ENCODE measurements at regions not wholly inside any gene's neighbourhood (a gene's known extent, or its start where the extent isn't known, plus 50 kb on each side); places are given as distances from the start of the nearest gene placed in this dataset.
"Not testable (repeated sequence)": the region's sequence is repeated elsewhere in the genome, so short reads cannot be mapped to it uniquely, and the experiment has no call there.

DNA sequence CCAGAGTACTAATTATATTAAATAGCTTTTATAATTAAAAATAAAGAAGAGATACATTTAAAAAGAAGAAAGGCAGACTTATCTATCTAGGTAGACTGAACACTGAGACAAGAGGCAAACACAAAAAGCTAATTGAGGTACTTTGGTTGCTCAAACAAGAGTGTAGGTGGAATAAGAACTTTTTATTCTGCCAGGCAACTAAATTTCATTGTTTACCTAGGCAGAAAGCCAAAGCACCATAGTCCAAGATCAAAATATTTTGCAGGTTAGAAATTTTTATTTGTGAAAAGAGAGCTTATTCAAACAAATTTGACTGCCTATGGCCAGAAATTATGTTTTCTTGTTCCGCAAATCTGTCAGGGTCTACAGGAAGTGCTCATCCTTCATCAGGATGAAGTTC is 499.6 kb upstream of the GBE1 start:
- DNase-seq = no peak

DNA sequence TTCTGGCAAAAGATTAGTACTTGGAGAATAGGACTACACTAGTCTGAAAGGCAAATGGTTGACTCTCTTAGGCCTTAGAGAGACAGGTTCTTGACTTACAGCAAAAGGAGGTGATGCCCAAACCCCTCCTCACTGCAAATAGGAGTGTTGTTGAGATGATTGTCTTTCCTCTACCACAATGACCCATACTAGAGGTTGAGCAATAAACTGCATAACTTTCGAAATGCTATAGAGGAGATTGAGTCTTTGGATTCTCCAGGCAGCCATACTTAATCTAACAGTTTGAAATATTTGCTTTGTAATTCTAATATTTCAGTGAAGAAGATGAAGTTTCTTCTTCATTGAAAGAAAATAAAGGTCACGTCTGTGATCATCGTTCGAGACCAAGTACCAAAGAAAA is 498.5 kb upstream of the GBE1 start:
- DNase-seq = no peak

- DNase-seq = no peak
Observed at GRCh38 chr3:82240322-82240721, 478.9 kb upstream of the GBE1 start.

DNA sequence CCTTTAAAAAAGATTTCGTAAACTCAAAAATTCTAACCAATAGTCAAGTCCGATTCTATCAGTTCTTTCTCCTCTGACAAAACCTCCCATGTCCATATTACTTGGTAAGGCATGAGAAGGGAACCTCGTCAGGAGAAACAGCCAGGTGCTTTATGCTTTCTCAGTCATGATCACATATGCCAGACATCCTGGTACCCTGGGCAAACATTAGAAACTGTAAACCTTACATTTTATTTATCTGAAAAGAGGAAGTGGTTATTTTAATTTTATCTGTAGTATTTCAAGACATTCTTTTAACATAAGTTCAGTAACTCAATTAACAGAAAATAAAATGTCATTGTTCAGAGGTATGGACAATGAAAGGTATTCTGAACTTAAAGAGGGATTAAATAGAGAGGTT is 474.8 kb upstream of the GBE1 start:
- no peak for DNase-seq

DNA sequence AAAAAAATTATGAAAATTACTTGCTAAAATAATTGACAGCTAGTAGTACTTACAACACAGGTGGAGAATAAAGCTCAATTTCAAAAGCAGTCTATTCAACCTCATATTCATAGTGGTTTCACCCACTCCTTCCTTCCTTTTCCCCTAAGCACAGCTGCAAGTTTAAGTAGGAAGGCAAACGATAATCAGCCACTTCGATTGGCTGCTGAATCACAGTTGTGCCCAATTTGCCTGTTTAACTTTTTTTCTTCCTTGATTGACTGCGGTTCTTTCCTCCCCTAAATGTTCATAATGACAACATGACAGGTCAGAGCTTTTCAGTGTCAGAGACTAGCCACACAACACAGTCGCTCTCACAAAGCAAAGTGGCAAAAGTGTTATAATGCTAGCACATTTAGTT is 468.0 kb upstream of the GBE1 start:
- DNase-seq = no peak

DNA sequence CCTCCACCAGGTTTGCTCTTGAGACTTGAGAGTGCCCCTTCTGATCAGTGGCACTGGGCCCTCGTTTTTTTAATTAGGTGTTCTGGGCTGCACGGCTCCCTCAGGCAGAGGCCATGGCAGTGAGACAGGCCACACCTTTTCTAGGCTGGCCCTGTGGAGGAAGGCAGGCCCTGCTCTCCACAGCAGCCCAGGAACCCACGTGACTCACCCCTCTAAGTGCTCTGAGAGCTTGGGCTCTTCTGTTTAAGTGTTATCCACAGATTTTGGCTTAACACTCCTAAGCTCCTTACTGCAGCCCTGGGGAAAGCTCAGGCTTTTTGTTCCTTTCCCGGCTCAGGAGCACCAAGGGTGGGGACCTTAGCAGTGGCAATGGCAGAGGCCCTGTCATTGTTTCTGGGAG is 463.2 kb upstream of the GBE1 start:
- DNase-seq = no peak

DNA sequence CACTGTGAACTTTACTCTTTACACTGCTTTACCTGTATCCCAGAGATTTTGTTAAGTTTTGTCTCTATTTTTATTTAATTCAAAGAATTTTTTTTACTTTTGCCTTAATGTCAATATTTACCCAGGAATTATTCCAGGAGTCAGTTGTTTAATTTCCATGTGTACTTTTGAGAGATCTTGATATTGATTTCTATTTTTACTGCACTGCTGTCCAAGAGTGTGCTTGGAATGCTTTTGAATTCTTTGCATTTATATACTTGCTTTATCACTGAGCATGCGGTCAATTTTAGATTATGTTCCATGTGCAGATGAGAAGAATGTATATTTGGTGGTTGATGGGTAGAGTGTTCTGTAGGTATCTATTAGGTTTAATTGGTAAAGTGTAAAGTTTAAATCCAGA is 461.0 kb upstream of the GBE1 start:
- DNase-seq = no peak

DNA sequence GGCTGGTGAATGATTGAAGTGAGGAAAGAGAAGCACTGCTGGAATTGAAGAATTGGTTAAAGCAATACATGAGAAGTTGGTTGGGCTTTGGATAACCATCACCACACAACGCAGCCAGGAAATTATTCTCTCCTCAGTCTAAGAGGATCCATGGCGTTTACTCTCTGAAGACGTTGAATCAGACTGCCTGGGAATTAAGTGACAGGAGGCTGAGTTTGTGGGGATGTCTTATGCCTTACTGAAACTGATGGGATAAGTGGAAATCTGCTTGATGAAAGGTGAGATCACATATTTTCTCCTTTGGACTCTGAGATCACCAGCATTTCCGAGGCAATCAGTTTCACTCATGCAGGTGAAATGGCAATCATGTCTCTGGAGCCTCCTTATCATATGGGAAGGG is 456.1 kb upstream of the GBE1 start:
- no peak for DNase-seq

GRCh38 chr3:82208002-82208710 is 446.7 kb upstream of the GBE1 start:
- DNase-seq = no peak

- no peak for DNase-seq
Observed at GRCh38 chr3:82202269-82202668, 440.8 kb upstream of the GBE1 start.

DNA sequence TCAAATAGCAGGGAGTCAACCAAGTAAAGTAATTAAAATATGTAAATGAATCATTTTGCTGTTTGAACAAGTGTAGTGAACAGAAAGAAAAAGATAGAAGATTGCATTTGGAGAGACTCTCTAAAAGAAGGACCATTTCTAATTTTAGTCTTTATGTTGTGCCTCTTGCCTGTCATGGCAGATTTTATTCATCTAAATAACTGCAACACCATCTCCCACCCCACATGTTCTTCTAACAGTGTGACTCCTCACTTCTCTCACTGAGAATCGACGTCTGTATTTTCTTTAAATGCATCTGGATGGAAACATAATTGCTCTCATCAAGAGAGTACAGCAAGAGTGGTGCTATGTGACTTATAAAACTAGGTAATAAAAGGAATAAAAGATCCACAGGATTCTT is 439.9 kb upstream of the GBE1 start:
- no peak for DNase-seq

- no peak for DNase-seq
Observed at GRCh38 chr3:82198009-82198408, 436.6 kb upstream of the GBE1 start.

DNA sequence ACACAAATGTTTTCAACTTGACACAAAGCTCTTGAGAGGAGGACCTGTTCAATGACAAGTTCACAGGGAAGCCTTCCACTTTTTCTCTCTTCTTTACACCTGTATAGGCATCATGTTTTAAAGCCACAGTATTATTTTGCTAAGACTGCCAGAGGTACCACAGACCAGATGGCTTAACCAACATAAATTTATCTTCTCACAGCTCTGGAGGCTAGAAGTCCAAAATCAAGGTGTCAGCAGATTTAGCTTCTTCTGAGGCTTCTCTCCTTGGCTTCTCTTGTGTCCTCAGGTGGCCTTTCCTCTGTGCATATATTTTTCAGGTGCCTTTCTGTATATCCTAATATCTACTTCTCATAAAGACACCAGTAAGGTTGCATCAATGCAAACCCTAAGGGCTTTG is 435.2 kb upstream of the GBE1 start:
- DNase-seq = no peak

GRCh38 chr3:82194870-82195269 is 433.4 kb upstream of the GBE1 start:
- no peak for DNase-seq

DNA sequence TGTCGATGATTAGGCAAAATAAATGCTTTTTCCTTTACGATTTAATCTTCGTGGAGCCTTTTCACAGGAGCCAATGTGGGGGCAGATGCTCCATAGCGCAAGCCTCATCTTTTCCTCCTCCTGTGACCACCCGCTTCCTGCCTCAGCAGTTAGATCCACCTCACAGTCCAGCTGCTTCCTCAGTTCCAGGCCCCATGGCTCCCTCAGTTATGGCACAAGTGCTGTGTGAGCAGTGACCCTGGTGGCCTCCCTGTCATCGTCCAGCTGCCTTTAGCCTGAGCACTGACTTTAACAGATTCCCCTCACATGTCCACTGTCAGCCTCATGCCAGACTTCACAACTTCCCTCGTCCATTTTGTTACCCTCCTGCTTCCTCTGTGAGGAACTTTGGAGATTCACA is 424.6 kb upstream of the GBE1 start:
- DNase-seq = no peak

DNA sequence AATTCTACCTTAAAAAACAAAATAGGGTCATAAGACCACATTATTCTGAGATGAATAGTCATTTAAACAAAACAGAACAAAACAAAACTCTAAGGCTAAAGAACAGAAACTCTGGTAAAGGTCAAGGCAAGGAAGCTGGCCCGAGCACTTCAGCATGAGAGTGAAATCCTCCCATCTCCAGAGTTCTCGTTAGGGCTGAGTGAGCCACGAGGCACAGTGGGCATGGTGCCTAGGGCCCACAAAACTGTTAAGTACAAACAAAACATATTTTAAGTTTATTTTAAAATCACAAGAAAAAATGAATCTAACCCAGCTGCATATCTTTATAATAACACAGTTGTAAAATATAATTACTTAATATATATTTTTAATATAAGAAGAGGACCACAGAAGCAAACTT is 417.8 kb upstream of the GBE1 start:
- no peak for DNase-seq

GRCh38 chr3:82178291-82178690 is 416.8 kb upstream of the GBE1 start:
- DNase-seq = no peak

- no peak for DNase-seq
Observed at GRCh38 chr3:82177774-82178173, 416.3 kb upstream of the GBE1 start.

DNA sequence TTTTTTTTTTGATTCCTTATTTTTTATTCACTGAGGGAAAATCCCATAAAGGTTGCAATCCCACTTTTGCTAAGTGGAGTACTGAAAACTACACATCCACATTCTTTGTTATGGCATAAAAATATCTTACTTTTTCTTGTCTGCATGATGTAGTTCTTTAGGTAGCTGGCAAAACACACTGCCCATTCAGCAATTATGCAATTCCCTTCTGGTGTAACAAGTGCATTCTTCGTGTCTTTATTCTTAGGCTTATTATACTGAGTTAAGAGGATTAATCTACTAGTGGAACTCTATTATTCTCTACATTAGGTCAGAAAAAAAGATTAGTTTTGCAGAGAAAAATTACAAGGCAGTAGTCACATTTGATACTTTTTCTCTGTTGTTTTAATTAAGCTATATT is 403.8 kb upstream of the GBE1 start:
- no peak for DNase-seq

GRCh38 chr3:82163907-82164520 is 402.6 kb upstream of the GBE1 start:
- DNase-seq = no peak

DNA sequence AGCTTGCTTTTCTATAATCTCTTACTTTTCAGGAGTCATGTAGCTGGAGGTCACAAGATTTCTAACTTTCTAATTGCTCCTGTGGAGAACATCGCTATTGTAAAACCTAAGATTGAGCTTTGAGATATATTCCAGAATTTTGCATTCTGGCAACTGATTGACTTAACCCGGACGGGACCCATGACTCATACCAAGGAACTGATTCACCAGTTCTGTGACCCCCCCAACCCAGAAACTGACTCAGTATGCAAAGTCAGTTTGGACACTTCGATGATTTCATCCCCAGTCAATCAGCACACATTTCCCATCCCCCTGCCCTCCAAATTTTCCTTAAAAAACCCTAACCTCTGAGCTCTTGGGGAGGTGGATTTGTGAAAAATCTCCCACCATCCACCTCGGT is 396.5 kb upstream of the GBE1 start:
- no peak for DNase-seq

GRCh38 chr3:82153892-82154291 is 392.4 kb upstream of the GBE1 start:
- not testable (repeated sequence) for DNase-seq

GRCh38 chr3:82145742-82146141 is 384.3 kb upstream of the GBE1 start:
- DNase-seq = no peak

DNA sequence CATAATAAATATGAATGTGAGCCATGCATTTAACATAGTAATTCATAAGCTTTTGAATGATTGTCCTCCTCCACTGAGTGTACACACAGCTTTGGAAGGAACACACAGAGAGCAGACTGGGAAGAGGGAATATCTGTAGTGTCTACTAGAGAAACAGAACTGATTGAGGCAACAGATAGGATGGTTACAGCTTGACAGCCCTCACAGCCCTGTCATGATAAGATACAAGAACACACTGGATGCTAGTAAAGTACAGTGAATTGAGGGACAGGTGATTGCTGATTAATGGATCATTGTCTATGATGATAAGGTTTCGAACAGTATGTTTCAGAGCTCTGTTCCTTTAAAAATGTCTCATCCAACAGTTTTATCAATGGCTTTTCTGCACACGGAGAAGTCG is 383.4 kb upstream of the GBE1 start:
- DNase-seq = no peak
